HFFc6 (cell line): ENCODE measurements at regions not wholly inside any gene's neighbourhood (a gene's known extent, or its start where the extent isn't known, plus 50 kb on each side); places are given as distances from the start of the nearest gene placed in this dataset.
"Not testable (repeated sequence)": the region's sequence is repeated elsewhere in the genome, so short reads cannot be mapped to it uniquely, and the experiment has no call there.

Source experiments
- DNase-seq: peaks from one replicate; pipeline ENCODE4 v3.0.0-alpha.2; 2018
- H3K27ac Mint-ChIP-seq: 2 replicates; pipeline ENCODE4 v1.8.0; 2020; ENCODE audit warnings: mild to moderate bottlenecking, mixed read lengths
- H3K27me3 Mint-ChIP-seq: 2 replicates; pipeline ENCODE4 v1.8.0; 2021; ENCODE audit warnings: mild to moderate bottlenecking, moderate library complexity, mixed read lengths; ENCODE audit not compliant: insufficient read depth
- H3K36me3 Mint-ChIP-seq: 2 replicates; pipeline ENCODE4 v1.8.0; 2021; ENCODE audit warnings: low read depth, mixed read lengths
- H3K4me1 Mint-ChIP-seq: 2 replicates; pipeline ENCODE4 v1.8.0; 2020; ENCODE audit warnings: low read depth, mixed read lengths
- H3K4me3 Mint-ChIP-seq: 2 replicates; pipeline ENCODE4 v1.8.0; 2020; ENCODE audit warnings: mild to moderate bottlenecking, moderate library complexity, mixed read lengths
- H3K9me3 Mint-ChIP-seq: 2 replicates; pipeline ENCODE4 v1.8.0; 2020; ENCODE audit warnings: mild to moderate bottlenecking, mixed read lengths
- CTCF ChIP-seq: fragments of 200-600 bp; sonication (generic); IDR thresholded peaks from 2 replicates; pipeline ENCODE4 v1.5.0; 2021; ENCODE audit warnings: antibody characterized with exemption, mild to moderate bottlenecking

GRCh38 chr19:29880498-29881081, 61.4 kb upstream of the URI1 start:
- Mint-ChIP-seq H3K9me3 (no peaks in the 10 kb centered on the region), H3K4me1 (peaks cover 44% of the 10 kb centered on the region), H3K36me3 (peaks cover 4% of the 10 kb centered on the region; the same call in 1 of the 2 replicates), H3K27me3 (peaks cover 6% of the 10 kb centered on the region), H3K4me3 (no peak overlapping the region), H3K27ac (no peak overlapping the region)
- no peak for DNase-seq
- TF ChIP-seq CTCF, result no peak

GRCh38 chr19:29881386-29881785, 60.7 kb upstream of the URI1 start:
- Mint-ChIP-seq H3K27me3 (peaks cover 4% of the 10 kb centered on the region), H3K9me3 (no peaks in the 10 kb centered on the region), H3K36me3 (peaks cover 4% of the 10 kb centered on the region; the same call in 1 of the 2 replicates), H3K4me3 (peak overlapping the region; percentile 10; the same call in 1 of the 2 replicates), H3K4me1 (peaks cover 39% of the 10 kb centered on the region), H3K27ac (no peak overlapping the region)
- DNase-seq, result peak; percentile 59
- no peak for TF ChIP-seq CTCF

- Mint-ChIP-seq H3K27ac (no peak overlapping the region), H3K4me1 (peaks cover 35% of the 10 kb centered on the region), H3K9me3 (no peaks in the 10 kb centered on the region), H3K27me3 (peaks cover 5% of the 10 kb centered on the region), H3K36me3 (peaks cover 4% of the 10 kb centered on the region; the same call in 1 of the 2 replicates), H3K4me3 (peak overlapping the region; percentile 19; the same call in 1 of the 2 replicates)
- no peak for TF ChIP-seq CTCF
- DNase-seq, result no peak
Measured at GRCh38 chr19:29882719-29883105, 59.3 kb upstream of the URI1 start.

- peaks cover under 1% of the 10 kb centered on the region; the same call in 1 of the 2 replicates for H3K36me3 Mint-ChIP-seq
- no peaks in the 10 kb centered on the region for H3K9me3 Mint-ChIP-seq
- peaks cover 9% of the 10 kb centered on the region for H3K27me3 Mint-ChIP-seq
- DNase-seq, result no peak
- no peak for TF ChIP-seq CTCF
- no peak overlapping the region for H3K4me3 Mint-ChIP-seq
- H3K27ac Mint-ChIP-seq, result no peak overlapping the region
- peaks cover 23% of the 10 kb centered on the region for H3K4me1 Mint-ChIP-seq
Measured at GRCh38 chr19:29884044-29884443, 58.0 kb upstream of the URI1 start.

GRCh38 chr19:29884466-29884865, 57.6 kb upstream of the URI1 start:
- DNase-seq, result no peak

GRCh38 chr19:29886106-29886505, 55.9 kb upstream of the URI1 start:
- not testable (repeated sequence) for H3K4me3 Mint-ChIP-seq, H3K27me3 Mint-ChIP-seq, H3K9me3 Mint-ChIP-seq

More at GRCh38 chr19:29884466-29884865, 57.6 kb upstream of the URI1 start:
- peaks cover 21% of the 10 kb centered on the region for H3K4me1 Mint-ChIP-seq
- H3K4me3 Mint-ChIP-seq, result no peak overlapping the region
- no peak for TF ChIP-seq CTCF
- H3K36me3 Mint-ChIP-seq, result no peaks in the 10 kb centered on the region
- peaks cover 9% of the 10 kb centered on the region for H3K27me3 Mint-ChIP-seq
- H3K9me3 Mint-ChIP-seq, result no peaks in the 10 kb centered on the region
- H3K27ac Mint-ChIP-seq, result no peak overlapping the region

More at GRCh38 chr19:29886106-29886505, 55.9 kb upstream of the URI1 start:
- DNase-seq, H3K27ac Mint-ChIP-seq, H3K36me3 Mint-ChIP-seq: not testable (repeated sequence)
- peaks cover 12% of the 10 kb centered on the region for H3K4me1 Mint-ChIP-seq
